ENCODE measurements at regions not wholly inside any gene's neighbourhood (a gene's known extent, or its start where the extent isn't known, plus 50 kb on each side); places are given as distances from the start of the nearest gene placed in this dataset.

GRCh38 chr10:8294779-8295178 is 240.3 kb downstream of the GATA3 start:
- Histone ChIP-seq H3K79me2 (ENCODE audit: low read depth) (no peaks in the 10 kb centered on the region), H3K4me2 (no peak overlapping the region), H3K27me3 (ENCODE audit: insufficient read depth, low read depth) (no peaks in the 10 kb centered on the region), H3K9me3 (ENCODE audit: insufficient read depth, low read depth) (no peaks in the 10 kb centered on the region), H3K36me3 (ENCODE audit: low read depth) (no peaks in the 10 kb centered on the region), H3K4me3 (no peak overlapping the region), H2AFZ (no peak overlapping the region), H4K20me1 (ENCODE audit: insufficient read depth) (no peaks in the 10 kb centered on the region), H3K9me2 (ENCODE audit: insufficient read depth) (no peaks in the 10 kb centered on the region), H3K4me1 (replicated peaks; ENCODE audit: insufficient read depth) (no peaks in the 10 kb centered on the region), H3F3A (ENCODE audit: insufficient read depth, low read depth) (no peaks in the 10 kb centered on the region), H3K27ac (no peak overlapping the region)
- DNase-seq, result no peak
- no TSS peak for BruUV-seq (replicated peaks)
- intact Hi-C loops (cut with micrococcal nuclease; ENCODE audit: unreplicated experiment), result no loop called here
- TF ChIP-seq, protein P1, sequence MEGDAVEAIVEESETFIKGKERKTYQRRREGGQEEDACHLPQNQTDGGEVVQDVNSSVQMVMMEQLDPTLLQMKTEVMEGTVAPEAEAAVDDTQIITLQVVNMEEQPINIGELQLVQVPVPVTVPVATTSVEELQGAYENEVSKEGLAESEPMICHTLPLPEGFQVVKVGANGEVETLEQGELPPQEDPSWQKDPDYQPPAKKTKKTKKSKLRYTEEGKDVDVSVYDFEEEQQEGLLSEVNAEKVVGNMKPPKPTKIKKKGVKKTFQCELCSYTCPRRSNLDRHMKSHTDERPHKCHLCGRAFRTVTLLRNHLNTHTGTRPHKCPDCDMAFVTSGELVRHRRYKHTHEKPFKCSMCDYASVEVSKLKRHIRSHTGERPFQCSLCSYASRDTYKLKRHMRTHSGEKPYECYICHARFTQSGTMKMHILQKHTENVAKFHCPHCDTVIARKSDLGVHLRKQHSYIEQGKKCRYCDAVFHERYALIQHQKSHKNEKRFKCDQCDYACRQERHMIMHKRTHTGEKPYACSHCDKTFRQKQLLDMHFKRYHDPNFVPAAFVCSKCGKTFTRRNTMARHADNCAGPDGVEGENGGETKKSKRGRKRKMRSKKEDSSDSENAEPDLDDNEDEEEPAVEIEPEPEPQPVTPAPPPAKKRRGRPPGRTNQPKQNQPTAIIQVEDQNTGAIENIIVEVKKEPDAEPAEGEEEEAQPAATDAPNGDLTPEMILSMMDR (conservative IDR thresholded peaks at IDR 0.05), result no peak
- no peak for TF ChIP-seq EZH2 (IDR thresholded peaks at IDR 0.05; ENCODE audit: low read depth)
- ChIA-PET CTCF (no interaction called here), POLR2A (ENCODE audit: unreplicated experiment) (no interaction called here)

DNA sequence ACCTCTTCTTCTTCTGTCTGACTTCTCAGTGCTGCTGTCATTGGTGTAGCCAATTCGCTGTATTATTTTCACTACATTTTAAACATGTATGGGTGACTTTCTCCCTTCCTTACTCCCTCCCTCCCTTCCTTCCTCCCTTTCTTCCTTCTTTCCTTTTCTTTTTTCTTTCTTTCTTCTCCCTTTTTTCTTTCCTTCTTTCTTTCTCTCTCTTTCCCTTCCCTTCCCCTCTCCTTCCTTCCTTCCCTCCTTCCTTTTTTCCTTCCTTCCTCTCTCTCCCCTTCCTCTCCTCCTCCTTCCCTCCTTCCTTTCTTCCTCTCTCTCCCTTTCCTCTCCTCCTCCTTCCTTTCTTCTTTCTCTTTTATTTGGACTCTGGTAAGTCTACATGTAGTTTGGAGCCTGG is 240.8 kb downstream of the GATA3 start:
- no peak for DNase-seq
- intact Hi-C loops (cut with micrococcal nuclease; ENCODE audit: unreplicated experiment), result no loop called here
- ChIA-PET CTCF (no interaction called here), POLR2A (ENCODE audit: unreplicated experiment) (no interaction called here)
- Histone ChIP-seq H3K9me3 (ENCODE audit: insufficient read depth, low read depth) (no peaks in the 10 kb centered on the region), H3K9me2 (ENCODE audit: insufficient read depth) (no peaks in the 10 kb centered on the region), H3F3A (ENCODE audit: insufficient read depth, low read depth) (no peaks in the 10 kb centered on the region), H3K4me1 (replicated peaks; ENCODE audit: insufficient read depth) (no peaks in the 10 kb centered on the region), H3K36me3 (ENCODE audit: low read depth) (no peaks in the 10 kb centered on the region), H4K20me1 (ENCODE audit: insufficient read depth) (no peaks in the 10 kb centered on the region), H3K4me3 (no peak overlapping the region), H3K27me3 (ENCODE audit: insufficient read depth, low read depth) (no peaks in the 10 kb centered on the region), H3K27ac (no peak overlapping the region), H3K79me2 (ENCODE audit: low read depth) (no peaks in the 10 kb centered on the region), H2AFZ (no peak overlapping the region), H3K4me2 (no peak overlapping the region)
- no TSS peak for BruUV-seq (replicated peaks)
- TF ChIP-seq EZH2 (IDR thresholded peaks at IDR 0.05; ENCODE audit: low read depth), result no peak
- TF ChIP-seq, protein P1 (conservative IDR thresholded peaks at IDR 0.05), result no peak

DNA sequence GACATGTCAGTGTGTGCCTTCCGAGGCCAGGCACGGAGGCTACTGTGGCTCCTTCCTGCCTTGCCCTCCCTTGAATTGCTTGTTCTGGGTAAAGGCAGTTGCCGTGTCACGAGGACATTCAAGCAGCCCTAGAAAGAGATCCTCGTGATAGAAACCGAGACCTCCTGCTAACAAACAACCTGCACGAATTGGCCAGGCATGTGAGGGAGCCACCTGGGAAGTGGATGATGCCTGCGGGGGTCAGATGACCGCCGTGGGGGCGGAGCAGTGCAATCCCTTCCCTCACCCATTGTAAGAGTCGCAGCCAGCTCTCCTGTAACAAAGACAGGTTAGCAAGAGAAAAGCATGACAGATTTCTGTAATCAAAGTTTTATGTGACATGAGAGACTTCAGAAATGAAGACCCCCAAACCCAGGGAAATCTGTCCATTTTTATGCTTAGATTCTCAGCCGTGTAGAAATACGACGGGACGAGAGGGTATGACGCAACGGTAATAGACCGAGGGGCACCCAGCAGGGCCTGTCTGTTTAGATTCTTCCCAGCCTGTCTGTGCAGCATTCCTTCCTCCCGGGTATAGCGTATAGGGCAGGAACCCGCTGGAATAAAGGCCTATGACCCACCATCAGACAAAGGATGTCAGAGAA is 241.7 kb downstream of the GATA3 start:
- H3K79me2 ChIP-seq (ENCODE audit: low read depth), result no peaks in the 10 kb centered on the region
- H2AFZ ChIP-seq, result no peak overlapping the region
- TF ChIP-seq, protein P1 (conservative IDR thresholded peaks at IDR 0.05), result no peak
- no peak for TF ChIP-seq EZH2 (IDR thresholded peaks at IDR 0.05; ENCODE audit: low read depth)
- H3K4me2 ChIP-seq, result no peak overlapping the region
- H4K20me1 ChIP-seq (ENCODE audit: insufficient read depth), result no peaks in the 10 kb centered on the region
- no peak overlapping the region for H3K27ac ChIP-seq
- no peak overlapping the region for H3K4me3 ChIP-seq
- DNase-seq, result no peak
- no peaks in the 10 kb centered on the region for H3K27me3 ChIP-seq (ENCODE audit: insufficient read depth, low read depth)
- H3K9me2 ChIP-seq (ENCODE audit: insufficient read depth), result no peaks in the 10 kb centered on the region
- CTCF ChIA-PET, result no interaction called here
- H3K36me3 ChIP-seq (ENCODE audit: low read depth), result no peaks in the 10 kb centered on the region
- no peaks in the 10 kb centered on the region for H3K4me1 ChIP-seq (replicated peaks; ENCODE audit: insufficient read depth)
- no TSS peak for BruUV-seq (replicated peaks)
- H3F3A ChIP-seq (ENCODE audit: insufficient read depth, low read depth), result no peaks in the 10 kb centered on the region
- POLR2A ChIA-PET (ENCODE audit: unreplicated experiment), result no interaction called here
- intact Hi-C loops (cut with micrococcal nuclease; ENCODE audit: unreplicated experiment), result no loop called here
- no peaks in the 10 kb centered on the region for H3K9me3 ChIP-seq (ENCODE audit: insufficient read depth, low read depth)
